ENCODE measurements at regions not wholly inside any gene's neighbourhood (a gene's known extent, or its start where the extent isn't known, plus 50 kb on each side); places are given as distances from the start of the nearest gene placed in this dataset.

DNA sequence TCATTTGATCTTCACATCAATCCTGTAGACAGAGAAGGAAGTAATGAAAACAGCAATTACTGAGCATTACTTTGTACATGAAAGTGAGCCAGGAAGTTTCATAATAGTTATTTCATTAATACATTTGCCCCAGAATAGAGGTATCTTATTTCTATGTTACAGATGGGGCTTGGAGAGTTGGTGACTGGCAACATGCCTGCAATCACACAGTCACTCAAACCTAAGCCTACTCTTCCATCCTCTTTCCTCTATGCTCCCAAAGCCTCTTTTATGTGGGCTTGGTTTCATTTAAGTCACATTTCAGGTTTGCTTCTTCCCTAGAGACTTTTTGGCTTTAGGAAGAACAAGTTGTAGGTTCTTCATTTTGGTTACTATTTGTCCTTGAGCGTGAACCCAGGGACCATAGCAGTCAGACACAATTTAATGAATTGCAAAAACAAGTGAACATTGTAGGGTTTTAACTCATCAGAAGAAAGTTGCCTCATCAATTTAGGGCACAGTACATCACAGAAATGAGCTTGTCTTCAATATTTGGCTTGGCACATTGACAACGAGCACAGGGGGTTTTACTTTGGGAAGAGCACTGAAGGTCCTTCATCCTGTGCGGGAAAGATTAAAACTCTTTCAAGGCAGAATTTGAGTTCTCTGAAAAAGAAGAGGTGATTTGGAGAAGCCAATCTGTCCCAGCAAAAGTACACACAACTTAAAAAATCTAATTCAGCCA, 381.1 kb downstream of the TMEM38B start:
- no peaks in the 10 kb centered on the region for H3K36me3 ChIP-seq (ENCODE audit: insufficient read depth in 1 of 2, low read depth in 1 of 2)
- no peak for ATAC-seq
- WGBS, 3 donors, result 76 to 85% (median 79%) methylated on average over 3 of the region's 3 CpGs

DNA sequence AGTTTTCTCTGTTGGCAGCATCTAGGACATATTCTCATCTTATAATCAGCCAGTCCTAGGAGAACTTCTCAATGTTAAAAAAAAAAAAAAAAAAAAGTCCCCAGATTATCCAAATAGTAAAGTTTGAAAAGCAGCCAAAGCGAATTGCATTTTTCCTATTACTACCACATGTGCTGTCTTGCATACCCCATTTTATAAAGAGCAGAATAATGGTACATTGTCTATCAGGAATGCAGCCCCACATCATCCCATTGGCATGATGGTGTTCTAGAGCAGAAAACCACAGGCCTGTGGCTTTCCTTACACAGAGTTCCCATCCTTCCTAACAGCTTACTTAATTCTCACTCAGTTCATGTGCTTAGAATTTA, 381.6 kb downstream of the TMEM38B start:
- H3K27ac ChIP-seq, result no peak overlapping the region
- H3K9me3 ChIP-seq, result no peaks in the 10 kb centered on the region
- DNase-seq (no peak), ATAC-seq (no peak)
- TF ChIP-seq, protein P1, sequence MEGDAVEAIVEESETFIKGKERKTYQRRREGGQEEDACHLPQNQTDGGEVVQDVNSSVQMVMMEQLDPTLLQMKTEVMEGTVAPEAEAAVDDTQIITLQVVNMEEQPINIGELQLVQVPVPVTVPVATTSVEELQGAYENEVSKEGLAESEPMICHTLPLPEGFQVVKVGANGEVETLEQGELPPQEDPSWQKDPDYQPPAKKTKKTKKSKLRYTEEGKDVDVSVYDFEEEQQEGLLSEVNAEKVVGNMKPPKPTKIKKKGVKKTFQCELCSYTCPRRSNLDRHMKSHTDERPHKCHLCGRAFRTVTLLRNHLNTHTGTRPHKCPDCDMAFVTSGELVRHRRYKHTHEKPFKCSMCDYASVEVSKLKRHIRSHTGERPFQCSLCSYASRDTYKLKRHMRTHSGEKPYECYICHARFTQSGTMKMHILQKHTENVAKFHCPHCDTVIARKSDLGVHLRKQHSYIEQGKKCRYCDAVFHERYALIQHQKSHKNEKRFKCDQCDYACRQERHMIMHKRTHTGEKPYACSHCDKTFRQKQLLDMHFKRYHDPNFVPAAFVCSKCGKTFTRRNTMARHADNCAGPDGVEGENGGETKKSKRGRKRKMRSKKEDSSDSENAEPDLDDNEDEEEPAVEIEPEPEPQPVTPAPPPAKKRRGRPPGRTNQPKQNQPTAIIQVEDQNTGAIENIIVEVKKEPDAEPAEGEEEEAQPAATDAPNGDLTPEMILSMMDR (IDR thresholded peaks at IDR 0.05), result no peak
- 57 to 66% (median 64%) methylated on average over 1 of the region's 1 CpG for WGBS, 3 donors
- H3K4me3 ChIP-seq, result no peak overlapping the region
- no peaks in the 10 kb centered on the region for H3K4me1 ChIP-seq
- no peaks in the 10 kb centered on the region for H3K36me3 ChIP-seq (ENCODE audit: insufficient read depth in 1 of 2, low read depth in 1 of 2)
- H3K27me3 ChIP-seq (ENCODE audit: insufficient read depth in 3 of 3, low read length in 2 of 3), result no peaks in the 10 kb centered on the region
- intact Hi-C loops (cut with DNase I), result no loop called here

More for the DNA sequence above, 381.1 kb downstream of the TMEM38B start:
- DNase-seq, result no peak
- intact Hi-C loops (cut with DNase I), result no loop called here
- no peaks in the 10 kb centered on the region for H3K27me3 ChIP-seq (ENCODE audit: insufficient read depth in 3 of 3, low read length in 2 of 3)
- no peak overlapping the region for H3K4me3 ChIP-seq
- TF ChIP-seq, protein P1 (IDR thresholded peaks at IDR 0.05), result no peak
- no peaks in the 10 kb centered on the region for H3K9me3 ChIP-seq
- no peaks in the 10 kb centered on the region for H3K4me1 ChIP-seq
- no peak overlapping the region for H3K27ac ChIP-seq

DNA sequence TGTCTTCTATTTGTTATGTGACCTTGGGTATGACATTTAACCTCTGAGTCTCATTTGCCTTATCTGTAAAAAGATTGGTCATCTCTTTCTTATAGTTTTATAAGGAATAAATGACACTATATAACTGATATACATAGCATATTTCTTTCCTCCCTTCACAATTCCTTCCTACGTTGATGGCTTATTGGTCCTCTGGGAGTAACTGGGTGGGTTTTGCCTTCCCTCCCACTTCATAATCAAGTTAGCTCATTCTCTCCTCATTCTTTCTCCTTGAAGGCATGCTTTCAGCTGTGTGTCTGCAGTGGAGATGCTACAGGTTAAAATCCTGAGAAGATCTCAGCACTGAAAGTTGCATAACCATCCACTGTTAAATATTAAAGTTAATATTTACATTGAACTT, 382.4 kb downstream of the TMEM38B start:
- WGBS, 3 donors, result 0 to 62% (median 46%) methylated on average over 1 of the region's 1 CpG
- H3K27ac ChIP-seq, result no peak overlapping the region
- no peaks in the 10 kb centered on the region for H3K9me3 ChIP-seq
- H3K27me3 ChIP-seq (ENCODE audit: insufficient read depth in 3 of 3, low read length in 2 of 3), result no peaks in the 10 kb centered on the region
- H3K36me3 ChIP-seq (ENCODE audit: insufficient read depth in 1 of 2, low read depth in 1 of 2), result no peaks in the 10 kb centered on the region
- ATAC-seq (no peak), DNase-seq (no peak)
- TF ChIP-seq, protein P1 (IDR thresholded peaks at IDR 0.05), result no peak
- intact Hi-C loops (cut with DNase I), result no loop called here
- no peak overlapping the region for H3K4me3 ChIP-seq
- no peaks in the 10 kb centered on the region for H3K4me1 ChIP-seq

DNA sequence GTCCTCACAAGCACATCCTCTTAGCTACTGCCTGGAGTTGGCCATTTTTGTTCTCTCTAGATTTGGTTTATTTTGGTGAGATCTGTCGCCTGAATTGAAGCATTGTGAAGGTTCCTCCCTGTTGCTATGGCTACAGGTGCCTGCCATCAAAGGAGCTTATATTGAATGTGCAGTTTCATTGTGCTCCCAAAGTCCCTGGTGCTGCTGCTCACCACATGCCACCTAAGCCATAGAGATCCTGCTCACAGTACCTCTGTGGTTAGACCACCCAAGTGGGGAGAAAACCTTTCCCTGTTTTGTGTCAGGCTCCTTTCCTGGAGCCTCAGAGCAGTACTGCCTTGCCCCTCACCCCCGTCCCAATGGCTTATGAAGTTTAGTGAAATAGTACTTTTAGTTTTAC, 383.4 kb downstream of the TMEM38B start:
- ATAC-seq, result no peak
- Histone ChIP-seq H3K27me3 (ENCODE audit: insufficient read depth in 3 of 3, low read length in 2 of 3) (no peaks in the 10 kb centered on the region), H3K4me3 (no peak overlapping the region), H3K27ac (no peak overlapping the region), H3K36me3 (ENCODE audit: insufficient read depth in 1 of 2, low read depth in 1 of 2) (no peaks in the 10 kb centered on the region), H3K9me3 (no peaks in the 10 kb centered on the region), H3K4me1 (no peaks in the 10 kb centered on the region)
- WGBS, 3 donors, result 78 to 87% (median 84%) methylated on average over 2 of the region's 2 CpGs
- intact Hi-C loops (cut with DNase I), result no loop called here
- TF ChIP-seq, protein P1 (IDR thresholded peaks at IDR 0.05), result no peak
- no peak for DNase-seq

DNA sequence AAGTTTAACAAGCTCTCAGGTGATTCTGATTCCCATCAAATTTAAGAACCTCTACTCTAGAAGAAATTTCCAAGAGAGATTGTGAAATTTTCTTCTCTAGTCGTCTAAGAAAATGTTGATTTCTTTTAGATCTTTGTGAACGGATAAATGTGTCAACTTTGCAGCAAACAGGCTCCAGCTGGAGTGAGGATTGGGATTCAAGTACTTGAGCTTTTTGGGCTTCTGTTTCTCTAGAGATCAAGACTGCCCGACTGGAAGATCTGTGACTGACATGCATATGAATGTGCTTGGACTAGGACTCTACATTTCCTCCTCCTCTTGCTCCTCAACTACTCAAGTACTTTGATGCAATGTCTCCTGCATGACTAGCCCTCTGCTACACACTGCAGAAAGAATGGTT, 388.3 kb downstream of the TMEM38B start:
- Histone ChIP-seq H3K9me3 (no peaks in the 10 kb centered on the region), H3K27ac (no peak overlapping the region), H3K36me3 (ENCODE audit: insufficient read depth in 1 of 2, low read depth in 1 of 2) (no peaks in the 10 kb centered on the region), H3K27me3 (ENCODE audit: insufficient read depth in 3 of 3, low read length in 2 of 3) (no peaks in the 10 kb centered on the region), H3K4me3 (no peak overlapping the region), H3K4me1 (peaks cover 4% of the 10 kb centered on the region)
- 59 to 65% (median 61%) methylated on average over 3 of the region's 3 CpGs for WGBS, 3 donors
- intact Hi-C loops (cut with DNase I), result no loop called here
- TF ChIP-seq, protein P1 (IDR thresholded peaks at IDR 0.05), result no peak
- DNase-seq (no peak), ATAC-seq (no peak)

All from psoas muscle (tissue), 7 donors.